ENCODE measurements at regions not wholly inside any gene's neighbourhood (a gene's known extent, or its start where the extent isn't known, plus 50 kb on each side); places are given as distances from the start of the nearest gene placed in this dataset.

GRCh38 chr12:25376407-25376806 is 125.7 kb upstream of the KRAS start:
- ChIA-PET CTCF (interaction anchor here (0.7 kb wide), 1 partner anchor 325 kb away, joined by 3 read pairs; no protein-coding TSS in a partner anchor), POLR2A (no interaction called here)
- DNase-seq (ENCODE audit: extremely low spot score) = no peak

DNA sequence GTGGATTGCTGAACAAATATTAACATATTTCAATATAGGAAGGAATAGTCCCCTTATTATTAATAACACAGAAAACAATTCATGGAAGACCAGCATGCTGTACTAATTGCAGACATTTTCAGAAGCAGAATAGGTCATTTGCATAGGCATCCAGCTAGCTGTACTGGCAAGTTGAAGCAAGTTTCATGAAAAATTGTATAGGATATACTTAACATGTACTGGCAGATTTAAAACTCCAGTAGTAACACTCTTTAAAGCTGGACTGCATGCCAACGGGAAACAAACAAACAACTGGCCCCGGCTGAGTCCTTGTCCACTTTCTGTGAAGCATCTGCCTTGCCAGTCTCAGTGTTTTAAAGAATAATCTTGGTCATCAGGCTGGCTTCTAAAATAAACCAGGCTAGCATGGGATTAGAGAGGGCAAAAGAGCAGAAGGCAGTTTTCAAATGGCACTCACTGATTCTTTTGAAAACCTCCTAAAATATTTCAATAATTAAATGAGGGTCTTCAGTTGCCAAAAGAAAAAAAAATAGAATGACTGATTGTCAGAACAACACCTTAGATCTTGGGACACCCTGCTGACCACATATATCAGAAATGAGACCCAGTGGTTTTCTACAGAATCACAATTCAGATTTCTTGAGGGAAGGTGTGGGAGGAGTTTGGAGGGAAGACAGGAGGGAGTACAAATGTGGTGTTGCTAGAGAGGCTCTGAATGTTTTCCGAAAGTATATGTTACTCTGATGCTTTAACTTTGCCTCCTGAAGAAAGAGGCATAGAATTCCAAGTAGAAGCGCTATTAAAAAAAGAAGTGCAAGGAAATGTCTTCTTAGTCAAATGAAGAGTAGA is 122.5 kb upstream of the KRAS start:
- ChIA-PET CTCF (interaction anchor here (0.7 kb wide), 1 partner anchor 141 kb away, joined by 3 read pairs; no protein-coding TSS in a partner anchor), POLR2A (no interaction called here)
- no peak for TF ChIP-seq FOXK2 (IDR thresholded peaks at IDR 0.05)
- TF ChIP-seq ELF4 (IDR thresholded peaks at IDR 0.05) = no peak
- TF ChIP-seq LEF1 (IDR thresholded peaks at IDR 0.05; ENCODE audit: borderline replicate concordance) = no peak
- TF ChIP-seq BHLHE40 (IDR thresholded peaks at IDR 0.05; ENCODE audit: borderline replicate concordance) = no peak
- no peak for TF ChIP-seq PKNOX1 (IDR thresholded peaks at IDR 0.05)
- TF ChIP-seq FOXA1 (IDR thresholded peaks at IDR 0.05) = no peak
- TF ChIP-seq SUZ12 (IDR thresholded peaks at IDR 0.05) = no peak
- no peak for TF ChIP-seq ZNF384 (IDR thresholded peaks at IDR 0.05)
- TF ChIP-seq SP1 (IDR thresholded peaks at IDR 0.05) = no peak
- no peak for TF ChIP-seq CTBP1 (IDR thresholded peaks at IDR 0.05; ENCODE audit: borderline replicate concordance)
- no peak for TF ChIP-seq HDGF (IDR thresholded peaks at IDR 0.05; ENCODE audit: borderline replicate concordance)
- TF ChIP-seq TARDBP (IDR thresholded peaks at IDR 0.05) = no peak
- no peak for TF ChIP-seq FOXM1 (IDR thresholded peaks at IDR 0.05; ENCODE audit: borderline replicate concordance)
- no peak for TF ChIP-seq L3MBTL2 (conservative IDR thresholded peaks at IDR 0.05)
- TF ChIP-seq ARNT (IDR thresholded peaks at IDR 0.05) = no peak
- DNase-seq (ENCODE audit: extremely low spot score) = no peak

More at GRCh38 chr12:25376407-25376806, 125.7 kb upstream of the KRAS start:
- no peak for TF ChIP-seq FOXK2 (IDR thresholded peaks at IDR 0.05)
- TF ChIP-seq BHLHE40 (IDR thresholded peaks at IDR 0.05; ENCODE audit: borderline replicate concordance) = no peak
- TF ChIP-seq PKNOX1 (IDR thresholded peaks at IDR 0.05) = no peak
- TF ChIP-seq HDGF (IDR thresholded peaks at IDR 0.05; ENCODE audit: borderline replicate concordance) = no peak
- no peak for TF ChIP-seq ZNF384 (IDR thresholded peaks at IDR 0.05)
- TF ChIP-seq CTBP1 (IDR thresholded peaks at IDR 0.05; ENCODE audit: borderline replicate concordance) = no peak
- TF ChIP-seq SUZ12 (IDR thresholded peaks at IDR 0.05) = no peak
- TF ChIP-seq LEF1 (IDR thresholded peaks at IDR 0.05; ENCODE audit: borderline replicate concordance) = no peak
- no peak for TF ChIP-seq ARNT (IDR thresholded peaks at IDR 0.05)
- TF ChIP-seq NFRKB (IDR thresholded peaks at IDR 0.05) = no peak
- TF ChIP-seq L3MBTL2 (conservative IDR thresholded peaks at IDR 0.05) = no peak
- TF ChIP-seq FOXA1 (IDR thresholded peaks at IDR 0.05) = no peak
- no peak for TF ChIP-seq SP1 (IDR thresholded peaks at IDR 0.05)
- TF ChIP-seq FOXM1 (IDR thresholded peaks at IDR 0.05; ENCODE audit: borderline replicate concordance) = no peak
- no peak for TF ChIP-seq ELF4 (IDR thresholded peaks at IDR 0.05)
- TF ChIP-seq TARDBP (IDR thresholded peaks at IDR 0.05) = no peak

- ChIA-PET CTCF (no interaction called here), POLR2A (no interaction called here)
- DNase-seq (ENCODE audit: extremely low spot score) = no peak
- TF ChIP-seq HDGF (IDR thresholded peaks at IDR 0.05; ENCODE audit: borderline replicate concordance) (no peak), TARDBP (IDR thresholded peaks at IDR 0.05) (no peak), NFRKB (IDR thresholded peaks at IDR 0.05) (no peak), FOXA1 (IDR thresholded peaks at IDR 0.05) (no peak), PKNOX1 (IDR thresholded peaks at IDR 0.05) (no peak)
These were observed 121.3 kb upstream of the KRAS start for GRCh38 chr12:25372002-25372401.

GRCh38 chr12:25368557-25368956 is 117.8 kb upstream of the KRAS start:
- POLR2A ChIA-PET = no interaction called here
- DNase-seq (ENCODE audit: extremely low spot score) = no peak
- CTCF ChIA-PET = interaction anchor here (0.5 kb wide), 1 partner anchor 218 kb away, joined by 3 read pairs; no protein-coding TSS in a partner anchor
- no peak for TF ChIP-seq SP1 (IDR thresholded peaks at IDR 0.05)
- TF ChIP-seq BHLHE40 (IDR thresholded peaks at IDR 0.05; ENCODE audit: borderline replicate concordance) = no peak
- TF ChIP-seq LEF1 (IDR thresholded peaks at IDR 0.05; ENCODE audit: borderline replicate concordance) = no peak
- no peak for TF ChIP-seq ELF4 (IDR thresholded peaks at IDR 0.05)
- TF ChIP-seq TARDBP (IDR thresholded peaks at IDR 0.05) = no peak
- TF ChIP-seq FOXK2 (IDR thresholded peaks at IDR 0.05) = no peak

- no peak for TF ChIP-seq LEF1 (IDR thresholded peaks at IDR 0.05; ENCODE audit: borderline replicate concordance)
- no peak for TF ChIP-seq ARNT (IDR thresholded peaks at IDR 0.05)
- no peak for TF ChIP-seq SUZ12 (IDR thresholded peaks at IDR 0.05)
- no peak for DNase-seq (ENCODE audit: extremely low spot score)
- ChIA-PET CTCF (no interaction called here), POLR2A (interaction anchor here (0.8 to 1.8 kb wide), 2 partner anchors 17 to 19 kb away, joined by 3 to 9 read pairs; no protein-coding TSS in a partner anchor)
These were observed 115.4 kb upstream of the KRAS start for GRCh38 chr12:25366122-25366521.

DNA sequence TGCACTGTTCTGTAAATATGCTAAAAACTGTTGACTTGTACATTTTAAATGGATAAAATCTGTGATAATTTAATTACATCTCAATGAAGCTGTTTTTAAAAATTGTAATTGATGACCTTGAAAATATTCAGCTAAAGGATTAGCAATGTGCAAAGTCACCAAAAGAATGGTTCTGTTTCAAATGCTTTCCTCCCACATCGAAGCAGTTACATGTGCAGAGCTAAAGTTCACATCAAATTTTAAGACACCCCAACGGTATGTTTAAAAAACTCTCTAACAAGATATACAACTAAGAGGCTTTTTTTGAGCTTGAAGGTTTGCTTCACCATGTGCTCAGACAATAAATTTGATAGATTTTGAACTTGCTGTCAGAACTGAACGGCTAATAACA is 114.6 kb upstream of the KRAS start:
- DNase-seq (ENCODE audit: extremely low spot score) = no peak
- ChIA-PET POLR2A (interaction anchor here (1.8 kb wide), 1 partner anchor 19 kb away, joined by 9 read pairs; no protein-coding TSS in a partner anchor), CTCF (interaction anchor here (1.0 kb wide), 1 partner anchor 124 kb away, joined by 3 read pairs; no protein-coding TSS in a partner anchor)
- TF ChIP-seq TARDBP (IDR thresholded peaks at IDR 0.05) (no peak), ELF4 (IDR thresholded peaks at IDR 0.05) (no peak), ZNF384 (IDR thresholded peaks at IDR 0.05) (no peak), L3MBTL2 (conservative IDR thresholded peaks at IDR 0.05) (no peak), CTBP1 (IDR thresholded peaks at IDR 0.05; ENCODE audit: borderline replicate concordance) (no peak), FOXM1 (IDR thresholded peaks at IDR 0.05; ENCODE audit: borderline replicate concordance) (no peak), HDGF (IDR thresholded peaks at IDR 0.05; ENCODE audit: borderline replicate concordance) (no peak), ARNT (IDR thresholded peaks at IDR 0.05) (no peak), PKNOX1 (IDR thresholded peaks at IDR 0.05) (no peak), FOXK2 (IDR thresholded peaks at IDR 0.05) (no peak), LEF1 (IDR thresholded peaks at IDR 0.05; ENCODE audit: borderline replicate concordance) (no peak), SP1 (IDR thresholded peaks at IDR 0.05) (no peak), FOXA1 (IDR thresholded peaks at IDR 0.05) (no peak), NFRKB (IDR thresholded peaks at IDR 0.05) (no peak), BHLHE40 (IDR thresholded peaks at IDR 0.05; ENCODE audit: borderline replicate concordance) (no peak)
